Esophagus squamous epithelium (tissue), 5 donors: ENCODE measurements at regions not wholly inside any gene's neighbourhood (a gene's known extent, or its start where the extent isn't known, plus 50 kb on each side); places are given as distances from the start of the nearest gene placed in this dataset.

Source experiments
- DNase-seq: peaks from one replicate; lab custom pipeline; 2025; lab: John Stamatoyannopoulos, UW
- H3K27ac ChIP-seq, 4 donors: fragments of 200-600 bp; sonication (generic); one replicate each; pipeline ENCODE4 v1.5.1; 2016 to 2019; ENCODE audit warnings: mild to moderate bottlenecking in 1 of 4
- H3K27me3 ChIP-seq, 4 donors: fragments of 200-600 bp; sonication (generic); 1 replicate in 3 of 4; 2 replicates in 1 of 4; pipeline versions ENCODE4 v1.5.1 to v1.6.0; 2017 to 2021; ENCODE audit warnings: antibody characterized with exemption in 1 of 4
- H3K36me3 ChIP-seq, 3 donors: fragments of 200-600 bp; sonication (generic); one replicate each; pipeline ENCODE4 v1.5.1; 2016 to 2019
- H3K4me1 ChIP-seq, 3 donors: fragments of 200-600 bp; sonication (generic); one replicate each; pipeline ENCODE4 v1.5.1; 2017 to 2019
- H3K4me3 ChIP-seq, 4 donors: fragments of 200-600 bp; sonication (generic); 1 replicate in 3 of 4; 2 replicates in 1 of 4; pipeline ENCODE4 v1.5.1; 2016 to 2019; ENCODE audit warnings: mild to moderate bottlenecking in 2 of 4, moderate library complexity in 1 of 4
- H3K9me3 ChIP-seq, 3 donors: fragments of 200-600 bp; sonication (generic); one replicate each; pipeline ENCODE4 v1.5.1; 2016 to 2019
- POLR2A ChIP-seq, 4 donors: fragments of 450-650 bp; IDR thresholded peaks; one replicate each; pipeline ENCODE4 v1.6.1; 2017; ENCODE audit warnings: antibody characterized with exemption in 4 of 4, mild to moderate bottlenecking in 4 of 4, moderate library complexity in 3 of 4
- WGBS, 2 donors: methylation state at CpG; one replicate each; pipeline ENCODE4 v1.1.5; 2018; 5-methylcytosine and 5-hydroxymethylcytosine counted together
- intact Hi-C: fragments of 100-400 bp; cut with DNase I; formaldehyde crosslinking; loops from one replicate; pipeline ENCODE4 v1.15.0; 2022
- TF ChIP-seq, protein P1 (sequence below), 6 experiments: fragments of 450-650 bp in 4 of 6; fragments of 200-600 bp in 2 of 6; sonication (generic) in 2 of 6; IDR thresholded peaks; one replicate each; pipeline ENCODE4 v1.5.1; 2016 to 2019; ENCODE audit warnings: antibody characterized with exemption in 6 of 6, mild to moderate bottlenecking in 4 of 6, moderate library complexity in 4 of 6
- donor health status: DM: yes; HTN: yes; CAD: no.

DNA sequence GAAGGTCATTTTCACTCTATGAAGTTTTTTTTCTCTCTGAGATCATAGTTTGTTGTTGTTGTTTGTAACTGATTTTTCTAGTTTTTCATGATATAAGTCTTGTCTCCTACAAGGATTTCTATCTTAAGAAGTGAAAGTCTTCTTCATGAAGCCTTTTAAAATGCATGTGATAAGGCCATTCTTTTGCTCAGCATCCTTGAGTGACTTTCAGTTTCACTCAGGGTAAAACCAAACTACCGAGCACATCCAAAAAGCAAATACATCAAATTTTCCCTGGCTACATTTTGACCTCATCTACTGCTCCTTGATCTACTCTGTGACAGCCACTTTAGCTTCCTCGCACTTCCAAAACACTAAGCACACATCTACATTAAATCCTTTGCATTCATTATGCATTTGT is 580.7 kb downstream of the KCTD8 start:
- H3K9me3 ChIP-seq: no peaks in the 10 kb centered on the region
- no peaks in the 10 kb centered on the region for H3K27me3 ChIP-seq
- DNase-seq: no peak
- no peak overlapping the region for H3K4me3 ChIP-seq
- intact Hi-C loops: no loop called here
- H3K4me1 ChIP-seq: no peaks in the 10 kb centered on the region
- WGBS, 2 donors: 60 to 62% methylated on average over 2 of the region's 2 CpGs
- H3K36me3 ChIP-seq: no peaks in the 10 kb centered on the region
- no peak for TF ChIP-seq POLR2A (IDR thresholded peaks at IDR 0.05)
- TF ChIP-seq, protein P1, sequence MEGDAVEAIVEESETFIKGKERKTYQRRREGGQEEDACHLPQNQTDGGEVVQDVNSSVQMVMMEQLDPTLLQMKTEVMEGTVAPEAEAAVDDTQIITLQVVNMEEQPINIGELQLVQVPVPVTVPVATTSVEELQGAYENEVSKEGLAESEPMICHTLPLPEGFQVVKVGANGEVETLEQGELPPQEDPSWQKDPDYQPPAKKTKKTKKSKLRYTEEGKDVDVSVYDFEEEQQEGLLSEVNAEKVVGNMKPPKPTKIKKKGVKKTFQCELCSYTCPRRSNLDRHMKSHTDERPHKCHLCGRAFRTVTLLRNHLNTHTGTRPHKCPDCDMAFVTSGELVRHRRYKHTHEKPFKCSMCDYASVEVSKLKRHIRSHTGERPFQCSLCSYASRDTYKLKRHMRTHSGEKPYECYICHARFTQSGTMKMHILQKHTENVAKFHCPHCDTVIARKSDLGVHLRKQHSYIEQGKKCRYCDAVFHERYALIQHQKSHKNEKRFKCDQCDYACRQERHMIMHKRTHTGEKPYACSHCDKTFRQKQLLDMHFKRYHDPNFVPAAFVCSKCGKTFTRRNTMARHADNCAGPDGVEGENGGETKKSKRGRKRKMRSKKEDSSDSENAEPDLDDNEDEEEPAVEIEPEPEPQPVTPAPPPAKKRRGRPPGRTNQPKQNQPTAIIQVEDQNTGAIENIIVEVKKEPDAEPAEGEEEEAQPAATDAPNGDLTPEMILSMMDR (IDR thresholded peaks at IDR 0.05): no peak
- no peak overlapping the region for H3K27ac ChIP-seq

DNA sequence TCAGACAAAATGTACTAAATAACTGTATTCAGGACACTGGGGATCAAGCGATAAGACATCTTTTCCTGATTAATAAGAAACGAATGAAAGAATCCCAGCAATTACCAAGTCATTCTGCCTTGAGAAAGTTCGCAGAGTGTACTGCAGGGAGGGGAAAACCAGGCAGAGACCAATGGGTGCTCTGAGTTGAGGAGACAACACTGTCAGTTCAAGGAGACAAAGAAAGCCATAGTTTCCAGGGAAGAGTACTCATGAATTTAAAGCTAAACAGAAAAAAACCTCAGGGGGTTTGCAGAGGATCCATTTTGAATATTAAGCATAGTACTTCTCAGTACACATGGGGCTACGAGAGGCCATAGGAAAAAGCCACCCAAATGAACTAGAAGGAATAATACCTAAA is 573.0 kb downstream of the KCTD8 start:
- no peak overlapping the region for H3K4me3 ChIP-seq
- no peak overlapping the region for H3K27ac ChIP-seq
- no peaks in the 10 kb centered on the region for H3K4me1 ChIP-seq
- no peaks in the 10 kb centered on the region for H3K9me3 ChIP-seq
- H3K27me3 ChIP-seq: no peaks in the 10 kb centered on the region
- intact Hi-C loops: no loop called here
- no peak for DNase-seq
- H3K36me3 ChIP-seq: no peaks in the 10 kb centered on the region
- TF ChIP-seq, protein P1 (IDR thresholded peaks at IDR 0.05): no peak
- TF ChIP-seq POLR2A (IDR thresholded peaks at IDR 0.05): no peak
- WGBS, 2 donors: 60 to 74% methylated on average over 4 of the region's 4 CpGs

DNA sequence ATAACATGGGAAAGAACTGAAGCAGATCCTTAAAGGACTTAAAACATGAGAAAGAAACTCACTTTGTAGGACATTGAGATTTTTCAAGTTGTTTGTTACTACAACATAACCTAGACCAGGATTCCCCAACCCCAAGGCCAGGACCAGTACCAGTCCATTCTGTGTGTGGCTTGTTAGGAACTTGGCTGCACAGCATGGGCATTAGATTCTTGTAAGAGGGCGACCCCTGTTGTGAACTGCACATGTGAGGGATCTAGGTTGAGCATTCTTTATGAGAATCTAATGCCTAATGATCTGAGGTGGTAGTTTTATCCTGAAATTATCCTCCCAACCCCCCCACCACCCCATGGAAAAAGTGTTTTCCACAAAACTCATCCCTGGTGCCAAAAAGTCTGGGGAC is 566.1 kb downstream of the KCTD8 start:
- no peaks in the 10 kb centered on the region for H3K27me3 ChIP-seq
- no peaks in the 10 kb centered on the region for H3K36me3 ChIP-seq
- intact Hi-C loops: no loop called here
- no peak overlapping the region for H3K4me3 ChIP-seq
- H3K9me3 ChIP-seq: no peaks in the 10 kb centered on the region
- no peak for TF ChIP-seq POLR2A (IDR thresholded peaks at IDR 0.05)
- TF ChIP-seq, protein P1 (IDR thresholded peaks at IDR 0.05): no peak
- H3K27ac ChIP-seq: no peak overlapping the region
- DNase-seq: no peak
- WGBS, 2 donors: 55 to 78% methylated on average over 1 of the region's 1 CpG
- no peaks in the 10 kb centered on the region for H3K4me1 ChIP-seq

DNA sequence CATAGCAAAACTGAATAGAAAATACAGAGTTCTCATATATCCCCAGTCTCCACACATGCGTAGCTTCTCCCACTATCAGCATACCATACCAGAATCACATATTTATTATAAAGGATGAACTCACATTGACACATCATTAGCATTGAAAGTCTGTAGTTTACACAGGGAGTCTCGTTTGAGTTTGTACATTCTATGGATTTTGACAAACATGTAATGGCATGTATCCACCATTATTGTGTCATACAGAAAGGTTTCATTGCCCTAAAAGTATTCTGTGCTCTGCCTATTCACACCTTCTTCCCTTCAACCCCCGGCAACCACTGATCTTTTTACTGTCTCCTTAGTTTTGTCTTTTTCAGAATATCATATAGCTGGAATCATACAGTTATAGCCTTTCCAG is 562.4 kb downstream of the KCTD8 start:
- intact Hi-C loops: no loop called here
- no peak for TF ChIP-seq POLR2A (IDR thresholded peaks at IDR 0.05)
- TF ChIP-seq, protein P1 (IDR thresholded peaks at IDR 0.05): no peak
- Histone ChIP-seq H3K4me1 (no peaks in the 10 kb centered on the region), H3K4me3 (no peak overlapping the region), H3K9me3 (no peaks in the 10 kb centered on the region), H3K36me3 (no peaks in the 10 kb centered on the region), H3K27me3 (no peaks in the 10 kb centered on the region), H3K27ac (no peak overlapping the region)
- 31 to 41% methylated on average over 3 of the region's 3 CpGs for WGBS, 2 donors
- no peak for DNase-seq

DNA sequence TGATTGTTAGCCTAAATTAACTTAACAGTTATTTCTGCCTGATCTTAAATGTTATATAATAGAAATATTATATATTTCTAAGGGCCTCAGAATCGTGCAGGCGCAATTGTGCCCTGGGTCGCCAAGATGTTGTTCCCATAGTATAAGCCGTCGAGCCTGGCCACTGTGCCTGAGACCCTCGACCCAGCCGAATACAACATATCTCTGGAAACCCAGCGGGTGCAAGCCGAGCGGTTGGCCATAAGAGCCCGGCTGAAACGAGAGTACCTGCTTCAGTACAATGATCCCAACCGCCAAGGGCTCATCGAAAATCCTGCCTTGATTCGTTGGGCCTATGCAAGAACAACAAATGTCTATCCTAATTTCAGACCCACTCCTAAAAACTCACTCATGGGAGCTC is 549.8 kb downstream of the KCTD8 start:
- intact Hi-C loops: no loop called here

More for the DNA sequence above, 549.8 kb downstream of the KCTD8 start:
- Histone ChIP-seq H3K9me3 (no peaks in the 10 kb centered on the region), H3K36me3 (no peaks in the 10 kb centered on the region), H3K4me1 (no peaks in the 10 kb centered on the region), H3K4me3 (no peak overlapping the region), H3K27me3 (no peaks in the 10 kb centered on the region), H3K27ac (no peak overlapping the region)
- 86 to 88% methylated on average over 7 to 14 of the region's 15 CpGs for WGBS, 2 donors
- DNase-seq: no peak
- TF ChIP-seq POLR2A (IDR thresholded peaks at IDR 0.05): no peak
- TF ChIP-seq, protein P1 (IDR thresholded peaks at IDR 0.05): no peak
